GM21619 (cell line): ENCODE measurements at regions not wholly inside any gene's neighbourhood (a gene's known extent, or its start where the extent isn't known, plus 50 kb on each side); places are given as distances from the start of the nearest gene placed in this dataset.

Experiments
- ATAC-seq: cut with Tn5 transposase; IDR thresholded peaks from one replicate; pipeline ENCODE4 v1.9.1; 2021; ENCODE audit not compliant: unreplicated experiment

GRCh38 chr5:113792806-113793205, 279.3 kb downstream of the YTHDC2 start:
- no peak for ATAC-seq

- no peak for ATAC-seq
These were observed 281.5 kb downstream of the YTHDC2 start for GRCh38 chr5:113794981-113795380.

GRCh38 chr5:113800686-113801085, 287.2 kb downstream of the YTHDC2 start:
- no peak for ATAC-seq

- ATAC-seq: no peak
These were observed 290.8 kb downstream of the YTHDC2 start for GRCh38 chr5:113804264-113804663.

GRCh38 chr5:113804943-113805342, 291.4 kb downstream of the YTHDC2 start:
- no peak for ATAC-seq

- ATAC-seq: no peak
These were observed 292.8 kb downstream of the YTHDC2 start for GRCh38 chr5:113806250-113806649.

GRCh38 chr5:113806904-113807303, 293.4 kb downstream of the YTHDC2 start:
- ATAC-seq: no peak

- no peak for ATAC-seq
These were observed 294.0 kb downstream of the YTHDC2 start for GRCh38 chr5:113807427-113807991.

- no peak for ATAC-seq
These were observed 295.5 kb downstream of the YTHDC2 start for GRCh38 chr5:113808956-113809355.

- no peak for ATAC-seq
These were observed 296.1 kb downstream of the YTHDC2 start for GRCh38 chr5:113809626-113810025.

- ATAC-seq: no peak
These were observed 300.0 kb downstream of the YTHDC2 start for GRCh38 chr5:113813466-113813865.

GRCh38 chr5:113817683-113818082, 304.2 kb downstream of the YTHDC2 start:
- ATAC-seq: no peak

GRCh38 chr5:113823696-113824095, 310.2 kb downstream of the YTHDC2 start:
- no peak for ATAC-seq

- no peak for ATAC-seq
These were observed 310.8 kb downstream of the YTHDC2 start for GRCh38 chr5:113824307-113824706.

- no peak for ATAC-seq
These were observed 311.7 kb downstream of the YTHDC2 start for GRCh38 chr5:113825176-113825575.

- no peak for ATAC-seq
These were observed 333.4 kb downstream of the YTHDC2 start for GRCh38 chr5:113846941-113847340.

GRCh38 chr5:113864437-113864836, 350.9 kb downstream of the YTHDC2 start:
- ATAC-seq: no peak

GRCh38 chr5:113866763-113867162, 353.3 kb downstream of the YTHDC2 start:
- no peak for ATAC-seq

GRCh38 chr5:113869611-113870010, 356.1 kb downstream of the YTHDC2 start:
- ATAC-seq: no peak

- ATAC-seq: no peak
These were observed 358.5 kb downstream of the YTHDC2 start for GRCh38 chr5:113871972-113872371.

- ATAC-seq: no peak
These were observed 361.6 kb downstream of the YTHDC2 start for GRCh38 chr5:113875096-113875495.

- no peak for ATAC-seq
These were observed 378.0 kb downstream of the YTHDC2 start for GRCh38 chr5:113891491-113891890.

GRCh38 chr5:113896789-113897188, 383.3 kb downstream of the YTHDC2 start:
- no peak for ATAC-seq
